ENCODE measurements at regions not wholly inside any gene's neighbourhood (a gene's known extent, or its start where the extent isn't known, plus 50 kb on each side); places are given as distances from the start of the nearest gene placed in this dataset.

- no peak for DNase-seq
Observed at GRCh38 chr1:38243106-38243505, 196.5 kb upstream of the POU3F1 start.

GRCh38 chr1:38242506-38242905 lies 195.9 kb upstream of the POU3F1 start:
- no peak for DNase-seq

GRCh38 chr1:38241594-38242334 lies 195.2 kb upstream of the POU3F1 start:
- DNase-seq = no peak

GRCh38 chr1:38240618-38241017 lies 194.0 kb upstream of the POU3F1 start:
- DNase-seq = no peak

- no peak for DNase-seq
Observed at GRCh38 chr1:38239258-38239835, 192.8 kb upstream of the POU3F1 start.

- no peak for DNase-seq
Observed at GRCh38 chr1:38238294-38238693, 191.7 kb upstream of the POU3F1 start.

GRCh38 chr1:38235705-38236104 lies 189.1 kb upstream of the POU3F1 start:
- DNase-seq = no peak

GRCh38 chr1:38231941-38232340 lies 185.3 kb upstream of the POU3F1 start:
- no peak for DNase-seq

- DNase-seq = no peak
Observed at GRCh38 chr1:38228718-38229117, 182.1 kb upstream of the POU3F1 start.

GRCh38 chr1:38225745-38226144 lies 179.2 kb upstream of the POU3F1 start:
- DNase-seq = no peak

GRCh38 chr1:38223391-38223790 lies 176.8 kb upstream of the POU3F1 start:
- no peak for DNase-seq

- DNase-seq = no peak
Observed at GRCh38 chr1:38222891-38223290, 176.3 kb upstream of the POU3F1 start.

GRCh38 chr1:38221006-38221649 lies 174.5 kb upstream of the POU3F1 start:
- no peak for DNase-seq

- no peak for DNase-seq
Observed at GRCh38 chr1:38217316-38217715, 170.7 kb upstream of the POU3F1 start.

- no peak for DNase-seq
Observed at GRCh38 chr1:38213646-38214434, 167.2 kb upstream of the POU3F1 start.

GRCh38 chr1:38210895-38211177 lies 164.2 kb upstream of the POU3F1 start:
- no peak for DNase-seq

- no peak for DNase-seq
Observed at GRCh38 chr1:38210021-38210894, 163.7 kb upstream of the POU3F1 start.

- DNase-seq = no peak
Observed at GRCh38 chr1:38208716-38209632, 162.4 kb upstream of the POU3F1 start.

GRCh38 chr1:38207906-38208305 lies 161.3 kb upstream of the POU3F1 start:
- DNase-seq = no peak

GRCh38 chr1:38207275-38207674 lies 160.7 kb upstream of the POU3F1 start:
- DNase-seq = no peak

- DNase-seq = no peak
Observed at GRCh38 chr1:38204698-38205097, 158.1 kb upstream of the POU3F1 start.

GRCh38 chr1:38203441-38203840 lies 156.8 kb upstream of the POU3F1 start:
- no peak for DNase-seq
